ENCODE measurements at regions not wholly inside any gene's neighbourhood (a gene's known extent, or its start where the extent isn't known, plus 50 kb on each side); places are given as distances from the start of the nearest gene placed in this dataset.

DNA sequence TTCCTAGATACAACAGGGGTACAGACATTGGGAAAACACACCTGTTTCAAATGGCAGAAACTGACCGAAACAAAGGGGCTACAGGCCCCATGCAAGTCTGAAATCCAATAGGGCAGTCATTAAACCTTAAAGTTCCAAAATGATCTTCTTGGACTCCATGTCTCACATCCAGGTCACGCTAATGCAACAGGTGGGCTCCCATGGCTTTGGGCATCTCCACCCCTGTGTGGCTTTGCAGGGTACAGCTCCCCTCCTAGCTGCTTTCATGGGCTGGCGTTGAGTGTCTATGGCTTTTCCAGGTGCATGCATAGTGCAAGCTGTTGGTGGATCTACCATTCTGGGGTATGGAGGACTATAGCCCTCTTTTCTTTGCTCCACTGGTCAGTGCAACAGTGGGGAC, 248.1 kb upstream of the RHOBTB1 start (continued):
- no peak for TF ChIP-seq ATF1 (CRISPR knock-in tag; IDR thresholded peaks at IDR 0.05)
- TF ChIP-seq, protein P1, sequence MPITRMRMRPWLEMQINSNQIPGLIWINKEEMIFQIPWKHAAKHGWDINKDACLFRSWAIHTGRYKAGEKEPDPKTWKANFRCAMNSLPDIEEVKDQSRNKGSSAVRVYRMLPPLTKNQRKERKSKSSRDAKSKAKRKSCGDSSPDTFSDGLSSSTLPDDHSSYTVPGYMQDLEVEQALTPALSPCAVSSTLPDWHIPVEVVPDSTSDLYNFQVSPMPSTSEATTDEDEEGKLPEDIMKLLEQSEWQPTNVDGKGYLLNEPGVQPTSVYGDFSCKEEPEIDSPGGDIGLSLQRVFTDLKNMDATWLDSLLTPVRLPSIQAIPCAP (CRISPR knock-in tag; IDR thresholded peaks at IDR 0.05), result no peak
- TF ChIP-seq, protein P2, sequence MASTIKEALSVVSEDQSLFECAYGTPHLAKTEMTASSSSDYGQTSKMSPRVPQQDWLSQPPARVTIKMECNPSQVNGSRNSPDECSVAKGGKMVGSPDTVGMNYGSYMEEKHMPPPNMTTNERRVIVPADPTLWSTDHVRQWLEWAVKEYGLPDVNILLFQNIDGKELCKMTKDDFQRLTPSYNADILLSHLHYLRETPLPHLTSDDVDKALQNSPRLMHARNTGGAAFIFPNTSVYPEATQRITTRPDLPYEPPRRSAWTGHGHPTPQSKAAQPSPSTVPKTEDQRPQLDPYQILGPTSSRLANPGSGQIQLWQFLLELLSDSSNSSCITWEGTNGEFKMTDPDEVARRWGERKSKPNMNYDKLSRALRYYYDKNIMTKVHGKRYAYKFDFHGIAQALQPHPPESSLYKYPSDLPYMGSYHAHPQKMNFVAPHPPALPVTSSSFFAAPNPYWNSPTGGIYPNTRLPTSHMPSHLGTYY (CRISPR knock-in tag; IDR thresholded peaks at IDR 0.05), result no peak
- TF ChIP-seq ETV6 (CRISPR knock-in tag; IDR thresholded peaks at IDR 0.05), result no peak
- TF ChIP-seq NFYB (CRISPR knock-in tag; conservative IDR thresholded peaks at IDR 0.05; ENCODE audit: low read depth), result no peak
- TF ChIP-seq, protein P3, sequence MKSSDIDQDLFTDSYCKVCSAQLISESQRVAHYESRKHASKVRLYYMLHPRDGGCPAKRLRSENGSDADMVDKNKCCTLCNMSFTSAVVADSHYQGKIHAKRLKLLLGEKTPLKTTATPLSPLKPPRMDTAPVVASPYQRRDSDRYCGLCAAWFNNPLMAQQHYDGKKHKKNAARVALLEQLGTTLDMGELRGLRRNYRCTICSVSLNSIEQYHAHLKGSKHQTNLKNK (CRISPR knock-in tag; IDR thresholded peaks at IDR 0.05), result no peak
- TF ChIP-seq NR1H2 (CRISPR knock-in tag; IDR thresholded peaks at IDR 0.05), result no peak

DNA sequence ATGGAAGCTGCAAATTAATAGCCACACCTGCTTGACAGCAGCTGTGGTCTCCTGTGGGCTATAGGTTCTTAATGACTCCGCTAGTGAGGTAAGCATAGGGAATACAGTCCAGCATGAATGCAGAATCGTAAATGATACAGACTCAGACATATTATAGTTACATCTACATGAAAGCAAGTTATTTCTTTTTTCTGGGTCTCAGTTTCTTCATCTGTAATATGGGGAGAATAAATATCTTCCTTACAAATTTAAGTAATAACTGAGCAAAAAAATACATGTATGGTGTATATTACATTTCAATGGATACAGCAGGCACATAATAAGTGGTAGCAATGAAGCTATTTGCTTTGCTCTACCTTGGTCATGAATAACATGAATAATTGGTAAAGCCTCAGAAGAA, 245.9 kb upstream of the RHOBTB1 start:
- Mint-ChIP-seq H3K4me1 (peaks cover 4% of the 10 kb centered on the region), H3K4me3 (no peak overlapping the region), H3K9me3 (peaks cover 35% of the 10 kb centered on the region), H3K27ac (no peak overlapping the region), H3K36me3 (peaks cover 12% of the 10 kb centered on the region), H3K27me3 (ENCODE audit: low read depth) (no peaks in the 10 kb centered on the region)
- DNase-seq (ENCODE audit: low spot score) (no peak), ATAC-seq (no peak)
- POLR2A ChIA-PET, result interaction anchor here (0.7 kb wide), 1 partner anchor 155 kb away, joined by 7 read pairs; no protein-coding TSS in a partner anchor
- CTCF ChIA-PET, result interaction anchor here (0.6 to 1.5 kb wide), 23 partner anchors 16 to 543 kb away, joined by 3 to 15 read pairs (median 3); no protein-coding TSS in a partner anchor
- TF ChIP-seq, protein P4, sequence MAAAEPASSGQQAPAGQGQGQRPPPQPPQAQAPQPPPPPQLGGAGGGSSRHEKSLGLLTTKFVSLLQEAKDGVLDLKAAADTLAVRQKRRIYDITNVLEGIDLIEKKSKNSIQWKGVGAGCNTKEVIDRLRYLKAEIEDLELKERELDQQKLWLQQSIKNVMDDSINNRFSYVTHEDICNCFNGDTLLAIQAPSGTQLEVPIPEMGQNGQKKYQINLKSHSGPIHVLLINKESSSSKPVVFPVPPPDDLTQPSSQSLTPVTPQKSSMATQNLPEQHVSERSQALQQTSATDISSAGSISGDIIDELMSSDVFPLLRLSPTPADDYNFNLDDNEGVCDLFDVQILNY (CRISPR knock-in tag; IDR thresholded peaks at IDR 0.05), result no peak
- TF ChIP-seq IRF2 (CRISPR knock-in tag; IDR thresholded peaks at IDR 0.05; ENCODE audit: borderline replicate concordance, low read depth) (no peak), FOXJ3 (CRISPR knock-in tag; IDR thresholded peaks at IDR 0.05; ENCODE audit: borderline replicate concordance) (no peak)
- TF ChIP-seq, protein P5, sequence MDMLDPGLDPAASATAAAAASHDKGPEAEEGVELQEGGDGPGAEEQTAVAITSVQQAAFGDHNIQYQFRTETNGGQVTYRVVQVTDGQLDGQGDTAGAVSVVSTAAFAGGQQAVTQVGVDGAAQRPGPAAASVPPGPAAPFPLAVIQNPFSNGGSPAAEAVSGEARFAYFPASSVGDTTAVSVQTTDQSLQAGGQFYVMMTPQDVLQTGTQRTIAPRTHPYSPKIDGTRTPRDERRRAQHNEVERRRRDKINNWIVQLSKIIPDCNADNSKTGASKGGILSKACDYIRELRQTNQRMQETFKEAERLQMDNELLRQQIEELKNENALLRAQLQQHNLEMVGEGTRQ (CRISPR knock-in tag; IDR thresholded peaks at IDR 0.05), result no peak
- TF ChIP-seq, protein P6, sequence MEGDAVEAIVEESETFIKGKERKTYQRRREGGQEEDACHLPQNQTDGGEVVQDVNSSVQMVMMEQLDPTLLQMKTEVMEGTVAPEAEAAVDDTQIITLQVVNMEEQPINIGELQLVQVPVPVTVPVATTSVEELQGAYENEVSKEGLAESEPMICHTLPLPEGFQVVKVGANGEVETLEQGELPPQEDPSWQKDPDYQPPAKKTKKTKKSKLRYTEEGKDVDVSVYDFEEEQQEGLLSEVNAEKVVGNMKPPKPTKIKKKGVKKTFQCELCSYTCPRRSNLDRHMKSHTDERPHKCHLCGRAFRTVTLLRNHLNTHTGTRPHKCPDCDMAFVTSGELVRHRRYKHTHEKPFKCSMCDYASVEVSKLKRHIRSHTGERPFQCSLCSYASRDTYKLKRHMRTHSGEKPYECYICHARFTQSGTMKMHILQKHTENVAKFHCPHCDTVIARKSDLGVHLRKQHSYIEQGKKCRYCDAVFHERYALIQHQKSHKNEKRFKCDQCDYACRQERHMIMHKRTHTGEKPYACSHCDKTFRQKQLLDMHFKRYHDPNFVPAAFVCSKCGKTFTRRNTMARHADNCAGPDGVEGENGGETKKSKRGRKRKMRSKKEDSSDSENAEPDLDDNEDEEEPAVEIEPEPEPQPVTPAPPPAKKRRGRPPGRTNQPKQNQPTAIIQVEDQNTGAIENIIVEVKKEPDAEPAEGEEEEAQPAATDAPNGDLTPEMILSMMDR (IDR thresholded peaks at IDR 0.05), result no peak

DNA sequence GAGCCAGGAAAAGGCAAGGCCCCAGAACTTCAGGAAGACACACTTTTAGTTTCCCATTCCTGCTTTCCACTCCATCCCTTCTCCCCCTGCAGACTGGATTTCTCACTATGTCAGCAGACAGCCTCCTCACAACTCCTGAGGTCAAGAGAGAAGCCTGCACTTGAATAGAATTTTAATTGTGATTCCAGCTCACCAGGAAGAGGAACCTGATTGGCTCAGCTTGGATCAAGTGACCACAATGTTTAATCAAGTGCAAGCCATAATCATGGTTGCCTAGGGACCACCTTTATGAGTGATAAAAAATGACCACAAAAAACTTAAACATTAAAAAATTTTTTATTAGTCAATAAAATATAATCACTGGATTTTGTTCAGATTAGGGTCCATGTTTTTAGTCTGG, 244.7 kb upstream of the RHOBTB1 start:
- Mint-ChIP-seq H3K27ac (no peak overlapping the region), H3K27me3 (ENCODE audit: low read depth) (no peaks in the 10 kb centered on the region), H3K4me1 (peaks cover 4% of the 10 kb centered on the region), H3K9me3 (peaks cover 26% of the 10 kb centered on the region), H3K36me3 (peaks cover 12% of the 10 kb centered on the region), H3K4me3 (no peak overlapping the region)
- TF ChIP-seq, protein P7, sequence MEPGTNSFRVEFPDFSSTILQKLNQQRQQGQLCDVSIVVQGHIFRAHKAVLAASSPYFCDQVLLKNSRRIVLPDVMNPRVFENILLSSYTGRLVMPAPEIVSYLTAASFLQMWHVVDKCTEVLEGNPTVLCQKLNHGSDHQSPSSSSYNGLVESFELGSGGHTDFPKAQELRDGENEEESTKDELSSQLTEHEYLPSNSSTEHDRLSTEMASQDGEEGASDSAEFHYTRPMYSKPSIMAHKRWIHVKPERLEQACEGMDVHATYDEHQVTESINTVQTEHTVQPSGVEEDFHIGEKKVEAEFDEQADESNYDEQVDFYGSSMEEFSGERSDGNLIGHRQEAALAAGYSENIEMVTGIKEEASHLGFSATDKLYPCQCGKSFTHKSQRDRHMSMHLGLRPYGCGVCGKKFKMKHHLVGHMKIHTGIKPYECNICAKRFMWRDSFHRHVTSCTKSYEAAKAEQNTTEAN (CRISPR knock-in tag; IDR thresholded peaks at IDR 0.05), result no peak
- no peak for TF ChIP-seq KAT7 (CRISPR knock-in tag; IDR thresholded peaks at IDR 0.05; ENCODE audit: borderline replicate concordance)
- ChIA-PET CTCF (no interaction called here), POLR2A (no interaction called here)
- DNase-seq (ENCODE audit: low spot score), result no peak
- peak; percentile 62 for ATAC-seq
